HEK293 (cell line): ENCODE measurements at regions not wholly inside any gene's neighbourhood (a gene's known extent, or its start where the extent isn't known, plus 50 kb on each side); places are given as distances from the start of the nearest gene placed in this dataset.

Experiments
- CTCF ChIA-PET: fragments of 350-600 bp; formaldehyde crosslinking; extraction: SDS; loops from one replicate; lab custom pipeline; 2021; ENCODE audit warnings: antibody characterized with exemption; lab: Yijun Ruan, JAX
- POLR2A ChIA-PET: fragments of 300-600 bp; formaldehyde crosslinking; extraction: SDS; loops from one replicate; lab custom pipeline; 2020; ENCODE audit warnings: antibody characterized with exemption, inconsistent platforms; lab: Yijun Ruan, JAX
- H3K27ac ChIP-seq: fragments of 200-500 bp; sonication (Bioruptor generic); 2 replicates; pipeline ENCODE4 v1.5.1; 2014; ENCODE audit warnings: low read depth, low read length, control low read depth, inconsistent platforms; ENCODE audit errors: extremely low read depth
- H3K36me3 ChIP-seq, 2 experiments: fragments of 200-500 bp in 1 of 2; sonication (Bioruptor generic) in 1 of 2; 1 replicate in 1 of 2; 2 replicates in 1 of 2; pipeline ENCODE4 v1.5.1; 2014 to 2017; ENCODE audit warnings: inconsistent platforms in 2 of 2, low read length in 2 of 2; ENCODE audit not compliant: control insufficient read depth in 2 of 2, insufficient read depth in 1 of 2
- H3K4me1 ChIP-seq: fragments of 200-500 bp; sonication (Bioruptor generic); 2 replicates; pipeline ENCODE4 v1.5.1; 2014; ENCODE audit warnings: mild to moderate bottlenecking, low read length, inconsistent platforms; ENCODE audit not compliant: control insufficient read depth, insufficient read depth
- H3K4me3 ChIP-seq: 2 replicates; pipeline ENCODE4 v1.5.1; 2011; ENCODE audit warnings: low read depth, mild to moderate bottlenecking, control low read depth, low read length, moderate library complexity
- H3K9me3 ChIP-seq: fragments of 200-500 bp; sonication (Bioruptor generic); 2 replicates; pipeline ENCODE4 v1.5.1; 2014; ENCODE audit warnings: low read depth, low read length, inconsistent platforms; ENCODE audit not compliant: control insufficient read depth, insufficient read depth
- BCL11B ChIP-seq: fragments of 450-650 bp; formaldehyde crosslinking; IDR thresholded peaks from 2 replicates; pipeline ENCODE4 v1.5.1; 2016; ENCODE audit warnings: low read depth, missing biosample characterization, missing genetic modification characterization
- EGR2 ChIP-seq: fragments of 450-650 bp; formaldehyde crosslinking; IDR thresholded peaks from 2 replicates; pipeline ENCODE4 v1.5.1; 2016; ENCODE audit warnings: low read depth, missing biosample characterization, missing genetic modification characterization
- FEZF1 ChIP-seq: fragments of 450-650 bp; formaldehyde crosslinking; IDR thresholded peaks from 2 replicates; pipeline ENCODE4 v1.5.1; 2016; ENCODE audit warnings: missing biosample characterization, missing genetic modification characterization
- HOXC10 ChIP-seq: sonication (generic); formaldehyde crosslinking; IDR thresholded peaks from 2 replicates; pipeline ENCODE4 v1.8.1; 2023; ENCODE audit warnings: mild to moderate bottlenecking, missing genetic modification reagents
- MEIS1 ChIP-seq: sonication (generic); formaldehyde crosslinking; IDR thresholded peaks from 2 replicates; pipeline ENCODE4 v1.8.1; 2022; ENCODE audit warnings: missing genetic modification reagents, mild to moderate bottlenecking, borderline replicate concordance
- OSR2 ChIP-seq: fragments of 450-650 bp; formaldehyde crosslinking; IDR thresholded peaks from 2 replicates; pipeline ENCODE4 v1.5.1; 2016; ENCODE audit warnings: missing biosample characterization, missing genetic modification characterization
- SALL2 ChIP-seq: fragments of 450-650 bp; formaldehyde crosslinking; IDR thresholded peaks from 2 replicates; pipeline ENCODE4 v1.5.0; 2017; ENCODE audit warnings: missing biosample characterization, mild to moderate bottlenecking, missing genetic modification characterization, borderline replicate concordance
- SP3 ChIP-seq: fragments of 450-650 bp; formaldehyde crosslinking; IDR thresholded peaks from 2 replicates; pipeline ENCODE4 v1.5.1; 2016; ENCODE audit warnings: missing biosample characterization, missing genetic modification characterization
- TRIM28 ChIP-seq: IDR thresholded peaks from 2 replicates; pipeline ENCODE4 v1.6.1; 2011; ENCODE audit warnings: low read length, control low read depth, borderline replicate concordance
- ZBTB20 ChIP-seq: fragments of 450-650 bp; formaldehyde crosslinking; IDR thresholded peaks from 2 replicates; pipeline ENCODE4 v1.5.1; 2016; ENCODE audit warnings: missing biosample characterization, missing genetic modification characterization
- ZNF10 ChIP-seq: fragments of 450-650 bp; formaldehyde crosslinking; IDR thresholded peaks from 2 replicates; pipeline ENCODE4 v1.5.1; 2017; ENCODE audit warnings: missing biosample characterization, missing genetic modification characterization
- ZNF114 ChIP-seq: fragments of 450-650 bp; formaldehyde crosslinking; IDR thresholded peaks from 2 replicates; pipeline ENCODE4 v1.5.0; 2017; ENCODE audit warnings: missing biosample characterization, missing genetic modification characterization
- ZNF202 ChIP-seq: fragments of 450-650 bp; formaldehyde crosslinking; IDR thresholded peaks from 2 replicates; pipeline ENCODE4 v1.5.1; 2016; ENCODE audit warnings: missing biosample characterization, missing genetic modification characterization, borderline replicate concordance
- ZNF23 ChIP-seq: fragments of 450-650 bp; formaldehyde crosslinking; IDR thresholded peaks from 2 replicates; pipeline ENCODE4 v1.5.1; 2016; ENCODE audit warnings: missing biosample characterization, missing genetic modification characterization, borderline replicate concordance
- ZNF280D ChIP-seq: fragments of 450-650 bp; formaldehyde crosslinking; IDR thresholded peaks from 2 replicates; pipeline ENCODE4 v1.5.1; 2016; ENCODE audit warnings: missing biosample characterization, missing genetic modification characterization
- ZNF350 ChIP-seq: fragments of 450-650 bp; formaldehyde crosslinking; IDR thresholded peaks from 2 replicates; pipeline ENCODE4 v1.5.0; 2017; ENCODE audit warnings: missing biosample characterization, mild to moderate bottlenecking, missing genetic modification characterization
- ZNF366 ChIP-seq: fragments of 450-650 bp; formaldehyde crosslinking; conservative IDR thresholded peaks from 2 replicates; pipeline ENCODE4 v1.5.1; 2016; ENCODE audit warnings: missing biosample characterization, missing genetic modification characterization
- ZNF37A ChIP-seq: fragments of 450-650 bp; IDR thresholded peaks from 2 replicates; pipeline ENCODE4 v1.5.1; 2018; ENCODE audit warnings: missing biosample characterization, missing genetic modification characterization
- ZNF394 ChIP-seq: fragments of 450-650 bp; formaldehyde crosslinking; IDR thresholded peaks from 2 replicates; pipeline ENCODE4 v1.5.1; 2016; ENCODE audit warnings: missing biosample characterization, missing genetic modification characterization, mild to moderate bottlenecking, moderate library complexity, borderline replicate concordance
- ZNF473 ChIP-seq: fragments of 450-650 bp; formaldehyde crosslinking; IDR thresholded peaks from 2 replicates; pipeline ENCODE4 v1.5.1; 2017; ENCODE audit warnings: missing biosample characterization, missing genetic modification characterization
- ZNF48 ChIP-seq: fragments of 450-650 bp; formaldehyde crosslinking; IDR thresholded peaks from 2 replicates; pipeline ENCODE4 v1.5.1; 2016; ENCODE audit warnings: missing biosample characterization, missing genetic modification characterization
- ZNF521 ChIP-seq: fragments of 450-650 bp; formaldehyde crosslinking; IDR thresholded peaks from 2 replicates; pipeline ENCODE4 v1.5.1; 2017; ENCODE audit warnings: missing biosample characterization, mild to moderate bottlenecking, missing genetic modification characterization
- ZNF610 ChIP-seq: fragments of 450-650 bp; formaldehyde crosslinking; IDR thresholded peaks from 2 replicates; pipeline ENCODE4 v1.5.1; 2016; ENCODE audit warnings: missing biosample characterization, missing genetic modification characterization, borderline replicate concordance
- ZNF830 ChIP-seq: fragments of 450-650 bp; IDR thresholded peaks from 2 replicates; pipeline ENCODE4 v1.5.0; 2018; ENCODE audit warnings: missing biosample characterization, missing genetic modification characterization, low read depth, mild to moderate bottlenecking, moderate library complexity
- ZSCAN16 ChIP-seq: fragments of 450-650 bp; formaldehyde crosslinking; IDR thresholded peaks from 2 replicates; pipeline ENCODE4 v1.5.1; 2016; ENCODE audit warnings: missing biosample characterization, missing genetic modification characterization
- ZSCAN30 ChIP-seq: fragments of 450-650 bp; IDR thresholded peaks from 2 replicates; pipeline ENCODE4 v1.5.1; 2018; ENCODE audit warnings: missing biosample characterization, mild to moderate bottlenecking, missing genetic modification characterization, moderate library complexity
- TF ChIP-seq, protein P1 (sequence below): fragments of 450-650 bp; formaldehyde crosslinking; IDR thresholded peaks from 2 replicates; pipeline ENCODE4 v1.5.1; 2017; ENCODE audit warnings: missing biosample characterization, missing genetic modification characterization
- TF ChIP-seq, protein P2 (sequence below): fragments of 450-650 bp; formaldehyde crosslinking; IDR thresholded peaks from 2 replicates; pipeline ENCODE4 v1.5.1; 2016; ENCODE audit warnings: missing biosample characterization, missing genetic modification characterization

DNA sequence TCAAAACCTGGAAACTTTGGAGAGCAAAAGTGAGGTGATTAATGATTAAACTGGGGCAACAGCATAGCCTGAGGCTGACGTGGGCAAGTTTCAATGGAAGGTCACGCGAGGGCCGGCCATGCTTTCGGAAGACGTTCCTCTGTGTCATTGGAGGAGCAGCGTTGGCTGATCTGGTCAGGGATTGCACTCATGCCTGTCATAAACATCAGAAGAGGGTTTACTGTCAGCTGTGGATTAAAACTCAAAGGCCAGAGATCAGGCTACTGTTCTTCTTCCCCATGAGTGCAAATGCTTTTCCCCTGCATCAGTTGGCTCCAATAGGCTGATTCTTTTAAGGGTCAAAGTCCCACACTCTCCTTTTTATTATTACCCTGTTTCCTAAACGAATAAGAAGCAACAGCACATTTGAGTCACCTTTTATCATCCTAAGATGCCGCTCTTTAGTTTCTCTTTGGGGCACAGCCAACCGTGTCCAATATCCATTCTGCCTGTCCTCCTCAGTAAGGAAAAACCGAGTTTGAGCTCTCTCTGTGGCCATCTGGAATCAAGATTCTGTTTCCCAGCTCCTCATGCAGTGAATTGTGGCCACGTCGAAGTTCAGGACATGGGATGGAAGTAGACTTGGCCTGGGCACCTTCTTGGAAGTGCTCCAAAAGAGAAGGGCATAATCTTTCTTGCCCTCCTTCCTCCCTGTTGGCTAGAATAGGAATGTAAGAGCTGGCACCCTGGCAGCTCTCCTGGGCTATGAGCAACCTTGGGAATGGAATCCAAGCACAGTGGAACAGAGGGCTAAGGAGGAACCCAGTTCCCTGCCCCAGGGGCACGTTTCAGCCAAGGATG, 62.5 kb upstream of the INSIG1 start (continued):
- TF ChIP-seq ZNF23 (tag by site-specific recombination) (no peak), ZNF610 (tag by site-specific recombination) (no peak), EGR2 (tag by site-specific recombination) (no peak), SALL2 (tag by site-specific recombination) (no peak), HOXC10 (CRISPR knock-in tag) (no peak), MEIS1 (no peak), TRIM28 (no peak), ZBTB20 (tag by site-specific recombination) (no peak), ZNF521 (tag by site-specific recombination) (no peak)
- TF ChIP-seq, protein P1, sequence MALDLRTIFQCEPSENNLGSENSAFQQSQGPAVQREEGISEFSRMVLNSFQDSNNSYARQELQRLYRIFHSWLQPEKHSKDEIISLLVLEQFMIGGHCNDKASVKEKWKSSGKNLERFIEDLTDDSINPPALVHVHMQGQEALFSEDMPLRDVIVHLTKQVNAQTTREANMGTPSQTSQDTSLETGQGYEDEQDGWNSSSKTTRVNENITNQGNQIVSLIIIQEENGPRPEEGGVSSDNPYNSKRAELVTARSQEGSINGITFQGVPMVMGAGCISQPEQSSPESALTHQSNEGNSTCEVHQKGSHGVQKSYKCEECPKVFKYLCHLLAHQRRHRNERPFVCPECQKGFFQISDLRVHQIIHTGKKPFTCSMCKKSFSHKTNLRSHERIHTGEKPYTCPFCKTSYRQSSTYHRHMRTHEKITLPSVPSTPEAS (tag by site-specific recombination) = no peak

GRCh38 chr7:155236386-155236785, 61.3 kb upstream of the INSIG1 start:
- ChIA-PET CTCF (no interaction called here), POLR2A (no interaction called here)
- H3K9me3 ChIP-seq = no peaks in the 10 kb centered on the region
- TF ChIP-seq, protein P2, sequence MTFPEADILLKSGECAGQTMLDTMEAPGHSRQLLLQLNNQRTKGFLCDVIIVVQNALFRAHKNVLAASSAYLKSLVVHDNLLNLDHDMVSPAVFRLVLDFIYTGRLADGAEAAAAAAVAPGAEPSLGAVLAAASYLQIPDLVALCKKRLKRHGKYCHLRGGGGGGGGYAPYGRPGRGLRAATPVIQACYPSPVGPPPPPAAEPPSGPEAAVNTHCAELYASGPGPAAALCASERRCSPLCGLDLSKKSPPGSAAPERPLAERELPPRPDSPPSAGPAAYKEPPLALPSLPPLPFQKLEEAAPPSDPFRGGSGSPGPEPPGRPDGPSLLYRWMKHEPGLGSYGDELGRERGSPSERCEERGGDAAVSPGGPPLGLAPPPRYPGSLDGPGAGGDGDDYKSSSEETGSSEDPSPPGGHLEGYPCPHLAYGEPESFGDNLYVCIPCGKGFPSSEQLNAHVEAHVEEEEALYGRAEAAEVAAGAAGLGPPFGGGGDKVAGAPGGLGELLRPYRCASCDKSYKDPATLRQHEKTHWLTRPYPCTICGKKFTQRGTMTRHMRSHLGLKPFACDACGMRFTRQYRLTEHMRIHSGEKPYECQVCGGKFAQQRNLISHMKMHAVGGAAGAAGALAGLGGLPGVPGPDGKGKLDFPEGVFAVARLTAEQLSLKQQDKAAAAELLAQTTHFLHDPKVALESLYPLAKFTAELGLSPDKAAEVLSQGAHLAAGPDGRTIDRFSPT (tag by site-specific recombination) = no peak
- TF ChIP-seq ZNF280D (no peak), ZNF473 (tag by site-specific recombination) (no peak), ZNF394 (tag by site-specific recombination) (no peak), BCL11B (tag by site-specific recombination) (no peak), ZNF48 (tag by site-specific recombination) (no peak), ZNF114 (tag by site-specific recombination) (no peak), FEZF1 (tag by site-specific recombination) (no peak), ZNF366 (tag by site-specific recombination) (no peak), ZNF10 (tag by site-specific recombination) (no peak), ZNF830 (tag by site-specific recombination) (no peak), OSR2 (tag by site-specific recombination) (no peak), ZNF350 (tag by site-specific recombination) (no peak), ZNF37A (no peak), ZNF202 (tag by site-specific recombination) (no peak), EGR2 (tag by site-specific recombination) (no peak), ZSCAN16 (tag by site-specific recombination) (no peak), ZSCAN30 (tag by site-specific recombination) (no peak), SP3 (tag by site-specific recombination) (no peak)
- TF ChIP-seq, protein P1 (tag by site-specific recombination) = no peak
- H3K27ac ChIP-seq = no peak overlapping the region
- H3K4me1 ChIP-seq = no peaks in the 10 kb centered on the region
- H3K36me3 ChIP-seq = no peaks in the 10 kb centered on the region
- no peak overlapping the region for H3K4me3 ChIP-seq
